ENCODE measurements at regions not wholly inside any gene's neighbourhood (a gene's known extent, or its start where the extent isn't known, plus 50 kb on each side); places are given as distances from the start of the nearest gene placed in this dataset.

DNA sequence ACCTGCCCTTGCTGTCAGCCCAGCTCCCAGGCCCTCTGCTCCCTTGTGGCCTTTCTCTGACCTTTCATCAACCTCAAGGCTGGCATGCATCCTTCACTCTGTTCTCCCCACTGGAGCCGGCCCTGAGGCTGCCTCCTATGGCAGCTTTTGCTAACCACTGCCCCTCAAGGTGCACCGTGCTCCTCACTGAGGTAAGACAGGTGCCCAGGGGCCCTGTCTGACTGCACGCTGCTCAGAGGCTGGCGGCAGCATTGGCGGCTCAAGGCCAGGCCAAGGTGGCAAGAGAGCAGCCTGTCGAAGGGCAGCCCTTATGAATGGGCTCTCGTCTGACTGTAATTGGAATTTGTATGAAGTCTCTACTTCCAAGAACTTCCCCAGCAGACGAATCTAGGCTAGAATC, 172.6 kb downstream of the ZNF248 start:
- no peak overlapping the region for H3K4me3 ChIP-seq
- H3K9me3 Mint-ChIP-seq: peaks cover 100% of the 10 kb centered on the region

More for the DNA sequence above, 172.6 kb downstream of the ZNF248 start:
- Histone ChIP-seq H3K9me2 (ENCODE audit: insufficient read depth) (no peaks in the 10 kb centered on the region), H3K27me3 (ENCODE audit: insufficient read depth) (no peaks in the 10 kb centered on the region), H3K79me2 (replicated peaks; ENCODE audit: insufficient read depth) (no peaks in the 10 kb centered on the region), H3F3A (replicated peaks; ENCODE audit: low read depth) (no peaks in the 10 kb centered on the region), H2AFZ (no peak overlapping the region), H3K36me3 (ENCODE audit: insufficient read depth) (no peaks in the 10 kb centered on the region), H3K27ac (ENCODE audit: low read depth) (no peak overlapping the region), H3K4me2 (no peak overlapping the region), H4K20me1 (replicated peaks; ENCODE audit: insufficient read depth) (no peaks in the 10 kb centered on the region), H3K4me1 (ENCODE audit: insufficient read depth) (no peaks in the 10 kb centered on the region)
- DNase-seq (ENCODE audit: low spot score) (no peak), ATAC-seq (no peak)
- Mint-ChIP-seq H3K27me3 (ENCODE audit: insufficient read depth, low read depth, poor library complexity) (peaks cover 10% of the 10 kb centered on the region), H3K27ac (no peak overlapping the region), H3K4me1 (no peaks in the 10 kb centered on the region), H3K36me3 (ENCODE audit: low read depth) (peaks cover 39% of the 10 kb centered on the region), H3K4me3 (no peak overlapping the region)
- no peak for TF ChIP-seq ZNF114 (CRISPR knock-in tag; IDR thresholded peaks at IDR 0.05)
- TF ChIP-seq EZH2phosphoT487 (IDR thresholded peaks at IDR 0.05; ENCODE audit: unreplicated experiment): no peak
- TF ChIP-seq POLR2AphosphoS5 (IDR thresholded peaks at IDR 0.05; ENCODE audit: low read depth): no peak
- TF ChIP-seq, protein P1, sequence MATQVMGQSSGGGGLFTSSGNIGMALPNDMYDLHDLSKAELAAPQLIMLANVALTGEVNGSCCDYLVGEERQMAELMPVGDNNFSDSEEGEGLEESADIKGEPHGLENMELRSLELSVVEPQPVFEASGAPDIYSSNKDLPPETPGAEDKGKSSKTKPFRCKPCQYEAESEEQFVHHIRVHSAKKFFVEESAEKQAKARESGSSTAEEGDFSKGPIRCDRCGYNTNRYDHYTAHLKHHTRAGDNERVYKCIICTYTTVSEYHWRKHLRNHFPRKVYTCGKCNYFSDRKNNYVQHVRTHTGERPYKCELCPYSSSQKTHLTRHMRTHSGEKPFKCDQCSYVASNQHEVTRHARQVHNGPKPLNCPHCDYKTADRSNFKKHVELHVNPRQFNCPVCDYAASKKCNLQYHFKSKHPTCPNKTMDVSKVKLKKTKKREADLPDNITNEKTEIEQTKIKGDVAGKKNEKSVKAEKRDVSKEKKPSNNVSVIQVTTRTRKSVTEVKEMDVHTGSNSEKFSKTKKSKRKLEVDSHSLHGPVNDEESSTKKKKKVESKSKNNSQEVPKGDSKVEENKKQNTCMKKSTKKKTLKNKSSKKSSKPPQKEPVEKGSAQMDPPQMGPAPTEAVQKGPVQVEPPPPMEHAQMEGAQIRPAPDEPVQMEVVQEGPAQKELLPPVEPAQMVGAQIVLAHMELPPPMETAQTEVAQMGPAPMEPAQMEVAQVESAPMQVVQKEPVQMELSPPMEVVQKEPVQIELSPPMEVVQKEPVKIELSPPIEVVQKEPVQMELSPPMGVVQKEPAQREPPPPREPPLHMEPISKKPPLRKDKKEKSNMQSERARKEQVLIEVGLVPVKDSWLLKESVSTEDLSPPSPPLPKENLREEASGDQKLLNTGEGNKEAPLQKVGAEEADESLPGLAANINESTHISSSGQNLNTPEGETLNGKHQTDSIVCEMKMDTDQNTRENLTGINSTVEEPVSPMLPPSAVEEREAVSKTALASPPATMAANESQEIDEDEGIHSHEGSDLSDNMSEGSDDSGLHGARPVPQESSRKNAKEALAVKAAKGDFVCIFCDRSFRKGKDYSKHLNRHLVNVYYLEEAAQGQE (IDR thresholded peaks at IDR 0.05; ENCODE audit: unreplicated experiment): no peak
- TF ChIP-seq, protein P2, sequence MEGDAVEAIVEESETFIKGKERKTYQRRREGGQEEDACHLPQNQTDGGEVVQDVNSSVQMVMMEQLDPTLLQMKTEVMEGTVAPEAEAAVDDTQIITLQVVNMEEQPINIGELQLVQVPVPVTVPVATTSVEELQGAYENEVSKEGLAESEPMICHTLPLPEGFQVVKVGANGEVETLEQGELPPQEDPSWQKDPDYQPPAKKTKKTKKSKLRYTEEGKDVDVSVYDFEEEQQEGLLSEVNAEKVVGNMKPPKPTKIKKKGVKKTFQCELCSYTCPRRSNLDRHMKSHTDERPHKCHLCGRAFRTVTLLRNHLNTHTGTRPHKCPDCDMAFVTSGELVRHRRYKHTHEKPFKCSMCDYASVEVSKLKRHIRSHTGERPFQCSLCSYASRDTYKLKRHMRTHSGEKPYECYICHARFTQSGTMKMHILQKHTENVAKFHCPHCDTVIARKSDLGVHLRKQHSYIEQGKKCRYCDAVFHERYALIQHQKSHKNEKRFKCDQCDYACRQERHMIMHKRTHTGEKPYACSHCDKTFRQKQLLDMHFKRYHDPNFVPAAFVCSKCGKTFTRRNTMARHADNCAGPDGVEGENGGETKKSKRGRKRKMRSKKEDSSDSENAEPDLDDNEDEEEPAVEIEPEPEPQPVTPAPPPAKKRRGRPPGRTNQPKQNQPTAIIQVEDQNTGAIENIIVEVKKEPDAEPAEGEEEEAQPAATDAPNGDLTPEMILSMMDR (conservative IDR thresholded peaks at IDR 0.05; ENCODE audit: low read depth in 2 of 2): no peak
- TF ChIP-seq, protein P3, sequence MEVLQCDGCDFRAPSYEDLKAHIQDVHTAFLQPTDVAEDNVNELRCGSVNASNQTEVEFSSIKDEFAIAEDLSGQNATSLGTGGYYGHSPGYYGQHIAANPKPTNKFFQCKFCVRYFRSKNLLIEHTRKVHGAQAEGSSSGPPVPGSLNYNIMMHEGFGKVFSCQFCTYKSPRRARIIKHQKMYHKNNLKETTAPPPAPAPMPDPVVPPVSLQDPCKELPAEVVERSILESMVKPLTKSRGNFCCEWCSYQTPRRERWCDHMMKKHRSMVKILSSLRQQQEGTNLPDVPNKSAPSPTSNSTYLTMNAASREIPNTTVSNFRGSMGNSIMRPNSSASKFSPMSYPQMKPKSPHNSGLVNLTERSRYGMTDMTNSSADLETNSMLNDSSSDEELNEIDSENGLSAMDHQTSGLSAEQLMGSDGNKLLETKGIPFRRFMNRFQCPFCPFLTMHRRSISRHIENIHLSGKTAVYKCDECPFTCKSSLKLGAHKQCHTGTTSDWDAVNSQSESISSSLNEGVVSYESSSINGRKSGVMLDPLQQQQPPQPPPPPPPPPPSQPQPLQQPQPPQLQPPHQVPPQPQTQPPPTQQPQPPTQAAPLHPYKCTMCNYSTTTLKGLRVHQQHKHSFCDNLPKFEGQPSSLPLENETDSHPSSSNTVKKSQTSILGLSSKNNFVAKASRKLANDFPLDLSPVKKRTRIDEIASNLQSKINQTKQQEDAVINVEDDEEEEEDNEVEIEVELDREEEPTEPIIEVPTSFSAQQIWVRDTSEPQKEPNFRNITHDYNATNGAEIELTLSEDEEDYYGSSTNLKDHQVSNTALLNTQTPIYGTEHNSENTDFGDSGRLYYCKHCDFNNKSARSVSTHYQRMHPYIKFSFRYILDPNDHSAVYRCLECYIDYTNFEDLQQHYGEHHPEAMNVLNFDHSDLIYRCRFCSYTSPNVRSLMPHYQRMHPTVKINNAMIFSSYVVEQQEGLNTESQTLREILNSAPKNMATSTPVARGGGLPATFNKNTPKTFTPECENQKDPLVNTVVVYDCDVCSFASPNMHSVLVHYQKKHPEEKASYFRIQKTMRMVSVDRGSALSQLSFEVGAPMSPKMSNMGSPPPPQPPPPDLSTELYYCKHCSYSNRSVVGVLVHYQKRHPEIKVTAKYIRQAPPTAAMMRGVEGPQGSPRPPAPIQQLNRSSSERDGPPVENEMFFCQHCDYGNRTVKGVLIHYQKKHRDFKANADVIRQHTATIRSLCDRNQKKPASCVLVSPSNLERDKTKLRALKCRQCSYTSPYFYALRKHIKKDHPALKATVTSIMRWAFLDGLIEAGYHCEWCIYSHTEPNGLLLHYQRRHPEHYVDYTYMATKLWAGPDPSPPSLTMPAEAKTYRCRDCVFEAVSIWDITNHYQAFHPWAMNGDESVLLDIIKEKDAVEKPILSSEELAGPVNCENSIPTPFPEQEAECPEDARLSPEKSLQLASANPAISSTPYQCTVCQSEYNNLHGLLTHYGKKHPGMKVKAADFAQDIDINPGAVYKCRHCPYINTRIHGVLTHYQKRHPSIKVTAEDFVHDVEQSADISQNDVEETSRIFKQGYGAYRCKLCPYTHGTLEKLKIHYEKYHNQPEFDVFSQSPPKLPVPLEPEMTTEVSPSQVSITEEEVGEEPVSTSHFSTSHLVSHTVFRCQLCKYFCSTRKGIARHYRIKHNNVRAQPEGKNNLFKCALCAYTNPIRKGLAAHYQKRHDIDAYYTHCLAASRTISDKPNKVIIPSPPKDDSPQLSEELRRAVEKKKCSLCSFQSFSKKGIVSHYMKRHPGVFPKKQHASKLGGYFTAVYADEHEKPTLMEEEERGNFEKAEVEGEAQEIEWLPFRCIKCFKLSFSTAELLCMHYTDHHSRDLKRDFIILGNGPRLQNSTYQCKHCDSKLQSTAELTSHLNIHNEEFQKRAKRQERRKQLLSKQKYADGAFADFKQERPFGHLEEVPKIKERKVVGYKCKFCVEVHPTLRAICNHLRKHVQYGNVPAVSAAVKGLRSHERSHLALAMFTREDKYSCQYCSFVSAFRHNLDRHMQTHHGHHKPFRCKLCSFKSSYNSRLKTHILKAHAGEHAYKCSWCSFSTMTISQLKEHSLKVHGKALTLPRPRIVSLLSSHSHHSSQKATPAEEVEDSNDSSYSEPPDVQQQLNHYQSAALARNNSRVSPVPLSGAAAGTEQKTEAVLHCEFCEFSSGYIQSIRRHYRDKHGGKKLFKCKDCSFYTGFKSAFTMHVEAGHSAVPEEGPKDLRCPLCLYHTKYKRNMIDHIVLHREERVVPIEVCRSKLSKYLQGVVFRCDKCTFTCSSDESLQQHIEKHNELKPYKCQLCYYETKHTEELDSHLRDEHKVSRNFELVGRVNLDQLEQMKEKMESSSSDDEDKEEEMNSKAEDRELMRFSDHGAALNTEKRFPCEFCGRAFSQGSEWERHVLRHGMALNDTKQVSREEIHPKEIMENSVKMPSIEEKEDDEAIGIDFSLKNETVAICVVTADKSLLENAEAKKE (CRISPR knock-in tag; IDR thresholded peaks at IDR 0.05): no peak
- TF ChIP-seq STAT1 (IDR thresholded peaks at IDR 0.05; ENCODE audit: unreplicated experiment): no peak
- TF ChIP-seq NANOG (IDR thresholded peaks at IDR 0.05; ENCODE audit: borderline replicate concordance): no peak
